ENCODE measurements at regions not wholly inside any gene's neighbourhood (a gene's known extent, or its start where the extent isn't known, plus 50 kb on each side); places are given as distances from the start of the nearest gene placed in this dataset.

- H3K4me3 ChIP-seq (ENCODE audit: low read depth, low read length): no peak overlapping the region
- DNase-seq (ENCODE audit: low read depth): no peak
- TF ChIP-seq CTCF (IDR thresholded peaks at IDR 0.05; ENCODE audit: insufficient read depth, low read length): no peak
These were observed 96.4 kb upstream of the NTRK2 start for GRCh38 chr9:84573083-84573482.

- no peak for DNase-seq (ENCODE audit: low read depth)
- no peak for TF ChIP-seq CTCF (IDR thresholded peaks at IDR 0.05; ENCODE audit: insufficient read depth, low read length)
These were observed 93.8 kb upstream of the NTRK2 start for GRCh38 chr9:84575705-84576104.

GRCh38 chr9:84583866-84584265 lies 85.7 kb upstream of the NTRK2 start:
- no peak overlapping the region for H3K4me3 ChIP-seq (ENCODE audit: low read depth, low read length)
- TF ChIP-seq CTCF (IDR thresholded peaks at IDR 0.05; ENCODE audit: insufficient read depth, low read length): no peak
- no peak for DNase-seq (ENCODE audit: low read depth)

More at GRCh38 chr9:84575705-84576104, 93.8 kb upstream of the NTRK2 start:
- no peak overlapping the region for H3K4me3 ChIP-seq (ENCODE audit: low read depth, low read length)

- H3K4me3 ChIP-seq (ENCODE audit: low read depth, low read length): no peak overlapping the region
- no peak for DNase-seq (ENCODE audit: low read depth)
These were observed 82.9 kb upstream of the NTRK2 start for GRCh38 chr9:84586662-84587061.

GRCh38 chr9:84587153-84587552 lies 82.4 kb upstream of the NTRK2 start:
- no peak for DNase-seq (ENCODE audit: low read depth)
- no peak for TF ChIP-seq CTCF (IDR thresholded peaks at IDR 0.05; ENCODE audit: insufficient read depth, low read length)
- no peak overlapping the region for H3K4me3 ChIP-seq (ENCODE audit: low read depth, low read length)

More at GRCh38 chr9:84586662-84587061, 82.9 kb upstream of the NTRK2 start:
- TF ChIP-seq CTCF (IDR thresholded peaks at IDR 0.05; ENCODE audit: insufficient read depth, low read length): no peak

GRCh38 chr9:84589542-84589941 lies 80.0 kb upstream of the NTRK2 start:
- TF ChIP-seq CTCF (IDR thresholded peaks at IDR 0.05; ENCODE audit: insufficient read depth, low read length): no peak
- no peak overlapping the region for H3K4me3 ChIP-seq (ENCODE audit: low read depth, low read length)
- no peak for DNase-seq (ENCODE audit: low read depth)

- DNase-seq (ENCODE audit: low read depth): no peak
- no peak overlapping the region for H3K4me3 ChIP-seq (ENCODE audit: low read depth, low read length)
- no peak for TF ChIP-seq CTCF (IDR thresholded peaks at IDR 0.05; ENCODE audit: insufficient read depth, low read length)
These were observed 78.8 kb upstream of the NTRK2 start for GRCh38 chr9:84590706-84591105.
